Prostate gland (tissue), 2 donors: ENCODE measurements at regions not wholly inside any gene's neighbourhood (a gene's known extent, or its start where the extent isn't known, plus 50 kb on each side); places are given as distances from the start of the nearest gene placed in this dataset.

ENCODE experiments used
- DNase-seq: peaks from one replicate; pipeline ENCODE4 v3.0.0-alpha.2; 2019; ENCODE audit warnings: low spot score
- H3K27ac ChIP-seq, 2 donors: fragments of 200-600 bp; sonication (generic); 2 replicates each; pipeline ENCODE4 v1.5.1; 2017 to 2019
- H3K27me3 ChIP-seq: fragments of 200-600 bp; sonication (generic); replicated peaks from 2 replicates; pipeline ENCODE4 v1.5.1; 2019; ENCODE audit not compliant: insufficient read depth
- H3K36me3 ChIP-seq, 2 donors: fragments of 200-600 bp; sonication (generic); 1 replicate in 1 of 2; 2 replicates in 1 of 2; pipeline versions ENCODE4 v1.5.1 to v1.8.1; 2017 to 2019
- H3K4me1 ChIP-seq: fragments of 200-600 bp; sonication (generic); replicated peaks from 2 replicates; pipeline ENCODE4 v1.5.1; 2019
- H3K4me3 ChIP-seq, 2 donors: fragments of 200-600 bp; sonication (generic); 2 replicates each; pipeline ENCODE4 v1.5.1; 2017 to 2019
- H3K9me3 ChIP-seq: fragments of 200-600 bp; sonication (generic); 2 replicates; pipeline ENCODE4 v1.5.1; 2017
- POLR2A ChIP-seq: fragments of 450-650 bp; IDR thresholded peaks from one replicate; pipeline ENCODE4 v1.6.1; 2016; ENCODE audit warnings: antibody characterized with exemption, mild to moderate bottlenecking
- POLR2AphosphoS5 ChIP-seq: sonication (generic); formaldehyde crosslinking; IDR thresholded peaks from one replicate; pipeline ENCODE4 v1.6.1; 2017; ENCODE audit warnings: antibody characterized with exemption
- WGBS: methylation state at CpG from one replicate; pipeline ENCODE4 v1.1.5; 2018; 5-methylcytosine and 5-hydroxymethylcytosine counted together
- intact Hi-C: fragments of 100-400 bp; cut with DNase I; formaldehyde crosslinking; loops from one replicate; pipeline ENCODE4 v1.14.2; 2022
- TF ChIP-seq, protein P1 (sequence below), 4 experiments: fragments of 200-600 bp in 2 of 4; fragments of 450-650 bp in 2 of 4; sonication (generic) in 2 of 4; IDR thresholded peaks; 1 replicate in 3 of 4; 2 replicates in 1 of 4; pipeline ENCODE4 v1.5.1; 2016 to 2019; ENCODE audit warnings: antibody characterized with exemption in 4 of 4, mild to moderate bottlenecking in 2 of 4, moderate library complexity in 2 of 4

DNA sequence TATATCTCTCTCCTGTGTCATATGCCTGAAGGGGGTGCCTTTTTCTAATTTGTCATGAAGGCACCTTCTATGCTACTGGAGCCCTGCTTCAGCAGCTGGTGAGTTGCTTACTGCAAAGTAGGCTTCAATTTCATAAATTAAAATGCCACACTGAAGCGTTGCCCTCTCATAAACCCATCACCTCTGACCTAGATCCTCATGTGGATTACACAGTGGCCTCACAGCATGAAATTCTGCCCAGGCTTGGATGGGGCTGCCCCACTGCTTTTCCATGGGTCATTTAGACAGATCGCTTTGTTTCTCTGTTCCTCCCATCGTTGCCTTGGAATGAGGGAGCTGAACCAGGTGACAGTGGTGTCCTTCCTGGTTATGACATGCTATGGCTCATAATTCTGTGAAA, 131.2 kb downstream of the RPL22L1 start:
- H3K36me3 ChIP-seq: no peaks in the 10 kb centered on the region
- intact Hi-C loops: no loop called here
- no peak overlapping the region for H3K27ac ChIP-seq
- 43% methylated on average over 3 of the region's 3 CpGs for WGBS
- DNase-seq: no peak
- no peaks in the 10 kb centered on the region for H3K9me3 ChIP-seq
- no peak for TF ChIP-seq POLR2AphosphoS5
- TF ChIP-seq POLR2A: no peak
- TF ChIP-seq, protein P1, sequence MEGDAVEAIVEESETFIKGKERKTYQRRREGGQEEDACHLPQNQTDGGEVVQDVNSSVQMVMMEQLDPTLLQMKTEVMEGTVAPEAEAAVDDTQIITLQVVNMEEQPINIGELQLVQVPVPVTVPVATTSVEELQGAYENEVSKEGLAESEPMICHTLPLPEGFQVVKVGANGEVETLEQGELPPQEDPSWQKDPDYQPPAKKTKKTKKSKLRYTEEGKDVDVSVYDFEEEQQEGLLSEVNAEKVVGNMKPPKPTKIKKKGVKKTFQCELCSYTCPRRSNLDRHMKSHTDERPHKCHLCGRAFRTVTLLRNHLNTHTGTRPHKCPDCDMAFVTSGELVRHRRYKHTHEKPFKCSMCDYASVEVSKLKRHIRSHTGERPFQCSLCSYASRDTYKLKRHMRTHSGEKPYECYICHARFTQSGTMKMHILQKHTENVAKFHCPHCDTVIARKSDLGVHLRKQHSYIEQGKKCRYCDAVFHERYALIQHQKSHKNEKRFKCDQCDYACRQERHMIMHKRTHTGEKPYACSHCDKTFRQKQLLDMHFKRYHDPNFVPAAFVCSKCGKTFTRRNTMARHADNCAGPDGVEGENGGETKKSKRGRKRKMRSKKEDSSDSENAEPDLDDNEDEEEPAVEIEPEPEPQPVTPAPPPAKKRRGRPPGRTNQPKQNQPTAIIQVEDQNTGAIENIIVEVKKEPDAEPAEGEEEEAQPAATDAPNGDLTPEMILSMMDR (IDR thresholded peaks at IDR 0.05): no peak
- no peaks in the 10 kb centered on the region for H3K27me3 ChIP-seq
- no peak overlapping the region for H3K4me3 ChIP-seq
- H3K4me1 ChIP-seq: no peaks in the 10 kb centered on the region

DNA sequence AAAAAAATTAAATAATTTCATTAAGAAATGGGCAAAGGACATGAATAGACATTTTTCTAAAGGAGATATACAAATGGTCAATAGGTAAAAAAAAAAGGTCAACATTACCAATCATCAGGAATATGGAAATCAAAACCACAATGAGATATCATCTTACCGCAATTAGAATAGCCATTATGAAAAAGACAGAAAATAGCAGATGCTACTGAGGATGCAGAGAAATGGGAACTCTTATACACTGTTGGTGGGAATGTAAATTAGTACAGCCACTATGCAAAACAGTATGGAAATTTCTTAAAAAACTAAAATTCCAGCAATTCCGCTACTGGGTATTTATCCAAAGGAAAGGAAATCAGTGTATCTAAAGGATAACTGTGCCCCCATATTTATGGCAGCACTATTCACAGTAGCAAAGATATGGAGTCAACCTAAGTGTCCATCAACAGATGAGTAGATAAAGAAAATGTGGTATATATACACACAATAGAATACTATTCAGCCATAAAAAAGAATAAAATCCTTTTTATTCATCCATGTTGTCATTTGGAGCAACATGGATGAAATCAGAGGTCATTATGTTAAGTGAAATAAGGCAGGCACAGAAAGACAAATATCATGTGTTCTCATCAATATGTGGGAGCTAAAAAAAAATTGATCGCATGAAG, 132.4 kb downstream of the RPL22L1 start:
- TF ChIP-seq POLR2AphosphoS5 (no peak), POLR2A (no peak)
- TF ChIP-seq, protein P1 (IDR thresholded peaks at IDR 0.05): no peak
- no peaks in the 10 kb centered on the region for H3K4me1 ChIP-seq
- no peaks in the 10 kb centered on the region for H3K36me3 ChIP-seq
- 96% methylated on average over 3 of the region's 3 CpGs for WGBS
- H3K27ac ChIP-seq: no peak overlapping the region
- intact Hi-C loops: no loop called here
- H3K9me3 ChIP-seq: no peaks in the 10 kb centered on the region
- no peak overlapping the region for H3K4me3 ChIP-seq
- no peak for DNase-seq
- H3K27me3 ChIP-seq: no peaks in the 10 kb centered on the region

DNA sequence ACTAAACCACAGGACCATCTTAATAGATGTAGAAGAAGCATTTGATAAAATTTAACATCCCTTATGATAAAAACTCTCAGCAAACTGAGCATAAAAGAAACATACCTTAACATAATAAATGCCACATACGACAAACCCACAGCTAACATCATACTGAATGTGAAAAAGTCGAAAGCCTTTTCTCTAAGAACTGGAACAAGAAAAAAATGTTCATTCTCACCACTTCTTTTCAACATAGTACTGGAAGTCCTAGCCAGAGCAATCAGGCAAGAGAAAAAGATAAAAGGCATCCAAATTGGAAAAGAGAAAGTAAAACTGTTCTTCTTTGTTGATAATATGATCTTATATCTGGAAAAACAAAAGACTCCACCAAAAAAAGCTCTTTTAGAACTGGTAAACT, 134.2 kb downstream of the RPL22L1 start:
- TF ChIP-seq POLR2A: no peak
- no peak for TF ChIP-seq POLR2AphosphoS5
- TF ChIP-seq, protein P1 (IDR thresholded peaks at IDR 0.05): no peak
- no peak overlapping the region for H3K27ac ChIP-seq

DNA sequence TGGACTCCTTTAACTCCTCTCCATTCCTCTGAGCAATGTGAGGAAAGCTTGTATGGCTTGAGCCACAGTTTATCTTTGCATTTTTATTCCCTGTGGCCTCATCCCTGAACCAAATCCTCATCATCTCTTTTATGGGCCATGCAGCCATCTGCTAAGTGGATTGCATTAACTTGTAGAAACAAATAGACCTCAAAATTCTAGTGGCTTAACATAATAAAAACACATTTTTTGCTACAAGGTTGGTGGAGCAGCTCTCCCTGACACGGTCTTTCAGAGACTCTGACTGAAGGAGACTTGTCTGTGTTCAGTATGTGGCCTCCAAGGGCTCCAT, 135.3 kb downstream of the RPL22L1 start:
- Histone ChIP-seq H3K36me3 (no peaks in the 10 kb centered on the region), H3K27ac (no peak overlapping the region), H3K4me1 (no peaks in the 10 kb centered on the region), H3K27me3 (no peaks in the 10 kb centered on the region), H3K9me3 (no peaks in the 10 kb centered on the region), H3K4me3 (no peak overlapping the region)
- intact Hi-C loops: no loop called here
- WGBS: 82% methylated on average over 1 of the region's 1 CpG
- no peak for TF ChIP-seq POLR2A
- TF ChIP-seq, protein P1 (IDR thresholded peaks at IDR 0.05): no peak
- no peak for TF ChIP-seq POLR2AphosphoS5
- DNase-seq: no peak

More for the DNA sequence above, 134.2 kb downstream of the RPL22L1 start:
- H3K4me1 ChIP-seq: no peaks in the 10 kb centered on the region
- no peaks in the 10 kb centered on the region for H3K27me3 ChIP-seq
- no peak overlapping the region for H3K4me3 ChIP-seq
- DNase-seq: no peak
- H3K9me3 ChIP-seq: no peaks in the 10 kb centered on the region
- intact Hi-C loops: no loop called here
- WGBS: 71% methylated on average over 2 of the region's 2 CpGs
- no peaks in the 10 kb centered on the region for H3K36me3 ChIP-seq

DNA sequence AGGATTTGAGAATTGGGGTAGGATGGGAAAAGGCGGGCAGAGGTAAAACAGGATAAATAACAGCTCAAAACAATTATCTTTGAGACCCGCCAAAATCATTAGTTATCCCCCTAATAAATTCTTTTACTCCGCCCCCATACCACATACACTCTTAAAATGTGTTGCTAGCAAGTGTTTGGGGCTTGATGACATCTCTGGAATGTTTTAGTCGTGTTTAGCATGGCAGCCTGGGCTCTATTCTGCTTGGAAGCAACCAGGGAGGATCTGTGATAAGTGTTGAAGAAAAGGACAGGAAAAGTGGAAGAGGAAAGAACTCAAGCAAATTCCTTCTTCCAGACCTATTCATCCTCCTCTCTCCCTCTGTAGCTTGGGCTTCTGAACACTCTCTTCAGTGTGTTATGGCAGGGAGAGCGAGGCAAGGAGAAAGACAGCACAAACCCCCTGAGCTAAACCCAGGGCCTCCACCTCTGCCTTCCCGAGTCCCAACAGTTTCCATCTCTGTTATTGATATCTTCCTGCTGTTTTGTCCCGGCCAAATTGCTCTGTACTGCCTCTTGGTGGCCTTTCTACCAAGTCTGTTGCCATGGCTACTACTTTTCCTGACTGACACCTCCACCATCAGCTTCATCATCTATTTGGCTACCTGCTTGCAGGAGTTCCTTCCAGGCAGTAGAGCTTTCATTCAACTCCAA, 135.8 kb downstream of the RPL22L1 start:
- Histone ChIP-seq H3K4me1 (no peaks in the 10 kb centered on the region), H3K27ac (no peak overlapping the region), H3K27me3 (no peaks in the 10 kb centered on the region), H3K4me3 (no peak overlapping the region), H3K9me3 (no peaks in the 10 kb centered on the region), H3K36me3 (no peaks in the 10 kb centered on the region)
- TF ChIP-seq POLR2AphosphoS5: no peak
- no peak for TF ChIP-seq POLR2A
- TF ChIP-seq, protein P1 (IDR thresholded peaks at IDR 0.05): no peak
- 79% methylated on average over 7 of the region's 7 CpGs for WGBS
- intact Hi-C loops: no loop called here
- no peak for DNase-seq
